Panc1 (cell line): ENCODE measurements at regions not wholly inside any gene's neighbourhood (a gene's known extent, or its start where the extent isn't known, plus 50 kb on each side); places are given as distances from the start of the nearest gene placed in this dataset.

Experiments
- TF ChIP-seq, protein P1 (sequence below), 2 experiments: IDR thresholded peaks; 2 replicates each; pipeline ENCODE4 v1.6.1; 2011 to 2012; ENCODE audit warnings: low read depth in 2 of 2, control low read depth in 1 of 2, low read length in 1 of 2, mild to moderate bottlenecking in 1 of 2, moderate library complexity in 1 of 2; ENCODE audit not compliant: insufficient read depth in 1 of 2
- TF ChIP-seq, protein P2 (sequence below): fragments of 450-650 bp; IDR thresholded peaks from 2 replicates; pipeline ENCODE4 v1.5.1; 2017; ENCODE audit warnings: mild to moderate bottlenecking

DNA sequence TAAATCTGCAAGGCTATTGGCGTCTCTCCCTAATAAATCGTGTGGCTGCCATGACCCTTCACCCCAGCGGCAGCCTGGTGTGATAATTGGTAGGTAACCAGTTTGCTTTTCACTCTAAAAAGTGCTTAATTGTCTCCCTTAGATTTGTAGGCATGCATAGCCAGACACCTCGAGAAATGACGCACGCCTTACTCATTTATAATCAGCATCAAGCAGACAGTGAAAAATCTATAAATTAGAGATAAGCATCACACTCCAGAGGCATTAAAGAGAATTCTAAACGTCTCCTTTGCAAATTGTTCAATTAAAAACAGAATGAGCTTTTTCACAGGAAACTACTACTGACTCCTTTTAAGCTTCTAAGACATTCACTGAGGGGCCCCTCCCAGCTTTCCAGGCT, 110.2 kb upstream of the RPS6KA2 start:
- TF ChIP-seq, protein P1, sequence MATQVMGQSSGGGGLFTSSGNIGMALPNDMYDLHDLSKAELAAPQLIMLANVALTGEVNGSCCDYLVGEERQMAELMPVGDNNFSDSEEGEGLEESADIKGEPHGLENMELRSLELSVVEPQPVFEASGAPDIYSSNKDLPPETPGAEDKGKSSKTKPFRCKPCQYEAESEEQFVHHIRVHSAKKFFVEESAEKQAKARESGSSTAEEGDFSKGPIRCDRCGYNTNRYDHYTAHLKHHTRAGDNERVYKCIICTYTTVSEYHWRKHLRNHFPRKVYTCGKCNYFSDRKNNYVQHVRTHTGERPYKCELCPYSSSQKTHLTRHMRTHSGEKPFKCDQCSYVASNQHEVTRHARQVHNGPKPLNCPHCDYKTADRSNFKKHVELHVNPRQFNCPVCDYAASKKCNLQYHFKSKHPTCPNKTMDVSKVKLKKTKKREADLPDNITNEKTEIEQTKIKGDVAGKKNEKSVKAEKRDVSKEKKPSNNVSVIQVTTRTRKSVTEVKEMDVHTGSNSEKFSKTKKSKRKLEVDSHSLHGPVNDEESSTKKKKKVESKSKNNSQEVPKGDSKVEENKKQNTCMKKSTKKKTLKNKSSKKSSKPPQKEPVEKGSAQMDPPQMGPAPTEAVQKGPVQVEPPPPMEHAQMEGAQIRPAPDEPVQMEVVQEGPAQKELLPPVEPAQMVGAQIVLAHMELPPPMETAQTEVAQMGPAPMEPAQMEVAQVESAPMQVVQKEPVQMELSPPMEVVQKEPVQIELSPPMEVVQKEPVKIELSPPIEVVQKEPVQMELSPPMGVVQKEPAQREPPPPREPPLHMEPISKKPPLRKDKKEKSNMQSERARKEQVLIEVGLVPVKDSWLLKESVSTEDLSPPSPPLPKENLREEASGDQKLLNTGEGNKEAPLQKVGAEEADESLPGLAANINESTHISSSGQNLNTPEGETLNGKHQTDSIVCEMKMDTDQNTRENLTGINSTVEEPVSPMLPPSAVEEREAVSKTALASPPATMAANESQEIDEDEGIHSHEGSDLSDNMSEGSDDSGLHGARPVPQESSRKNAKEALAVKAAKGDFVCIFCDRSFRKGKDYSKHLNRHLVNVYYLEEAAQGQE (IDR thresholded peaks at IDR 0.05; ENCODE audit: insufficient read depth in 1 of 2, low read depth in 2 of 2, low read length in 1 of 2), result no peak
- TF ChIP-seq, protein P2, sequence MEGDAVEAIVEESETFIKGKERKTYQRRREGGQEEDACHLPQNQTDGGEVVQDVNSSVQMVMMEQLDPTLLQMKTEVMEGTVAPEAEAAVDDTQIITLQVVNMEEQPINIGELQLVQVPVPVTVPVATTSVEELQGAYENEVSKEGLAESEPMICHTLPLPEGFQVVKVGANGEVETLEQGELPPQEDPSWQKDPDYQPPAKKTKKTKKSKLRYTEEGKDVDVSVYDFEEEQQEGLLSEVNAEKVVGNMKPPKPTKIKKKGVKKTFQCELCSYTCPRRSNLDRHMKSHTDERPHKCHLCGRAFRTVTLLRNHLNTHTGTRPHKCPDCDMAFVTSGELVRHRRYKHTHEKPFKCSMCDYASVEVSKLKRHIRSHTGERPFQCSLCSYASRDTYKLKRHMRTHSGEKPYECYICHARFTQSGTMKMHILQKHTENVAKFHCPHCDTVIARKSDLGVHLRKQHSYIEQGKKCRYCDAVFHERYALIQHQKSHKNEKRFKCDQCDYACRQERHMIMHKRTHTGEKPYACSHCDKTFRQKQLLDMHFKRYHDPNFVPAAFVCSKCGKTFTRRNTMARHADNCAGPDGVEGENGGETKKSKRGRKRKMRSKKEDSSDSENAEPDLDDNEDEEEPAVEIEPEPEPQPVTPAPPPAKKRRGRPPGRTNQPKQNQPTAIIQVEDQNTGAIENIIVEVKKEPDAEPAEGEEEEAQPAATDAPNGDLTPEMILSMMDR, result no peak
